SU-DHL-6 (cell line): ENCODE measurements at regions not wholly inside any gene's neighbourhood (a gene's known extent, or its start where the extent isn't known, plus 50 kb on each side); places are given as distances from the start of the nearest gene placed in this dataset.

Experiments used
- H2AFZ ChIP-seq: fragments of 200-600 bp; sonication (generic); 2 replicates; pipeline ENCODE4 v1.6.1; 2014; ENCODE audit warnings: low read depth, mild to moderate bottlenecking, moderate library complexity, mixed read lengths, antibody characterized with exemption, low read length; ENCODE audit not compliant: severe bottlenecking
- H3F3A ChIP-seq: fragments of 200-600 bp; shearing (Covaris generic); 2 replicates; pipeline ENCODE4 v1.6.0; 2016; ENCODE audit warnings: antibody characterized with exemption, mild to moderate bottlenecking; ENCODE audit not compliant: insufficient read depth
- H3K27ac ChIP-seq: fragments of 200-600 bp; sonication (generic); 2 replicates; pipeline ENCODE4 v1.5.1; 2016; ENCODE audit warnings: low read depth, mild to moderate bottlenecking, low read length, moderate library complexity, mixed read lengths
- H3K27me3 ChIP-seq: fragments of 200-600 bp; sonication (generic), shearing (Covaris generic); 2 replicates; pipeline ENCODE4 v1.6.0; 2014; ENCODE audit warnings: mild to moderate bottlenecking, low read length
- H3K36me3 ChIP-seq: fragments of 200-600 bp; sonication (generic); 2 replicates; pipeline ENCODE4 v1.6.1; 2014; ENCODE audit warnings: mild to moderate bottlenecking, low read length, mixed read lengths
- H3K4me2 ChIP-seq: fragments of 300-600, 200-600 bp; shearing (Covaris generic), sonication (generic); 2 replicates; pipeline ENCODE4 v1.6.0; 2014; ENCODE audit warnings: low read length, low read depth, mild to moderate bottlenecking; ENCODE audit not compliant: poor library complexity, severe bottlenecking
- H3K4me3 ChIP-seq: fragments of 200-600 bp; sonication (generic); 2 replicates; pipeline ENCODE4 v1.5.1; 2014; ENCODE audit warnings: antibody characterized with exemption, low read length, mild to moderate bottlenecking, mixed read lengths; ENCODE audit not compliant: insufficient read depth, poor library complexity, severe bottlenecking
- H3K79me2 ChIP-seq: fragments of 200-600 bp; sonication (generic); 2 replicates; pipeline ENCODE4 v1.6.1; 2014; ENCODE audit warnings: mild to moderate bottlenecking, low read length, moderate library complexity; ENCODE audit not compliant: insufficient read depth
- H3K9ac ChIP-seq: fragments of 200-600 bp; sonication (generic); 2 replicates; pipeline ENCODE4 v1.7.0; 2014; ENCODE audit warnings: mild to moderate bottlenecking, low read length
- H3K9me2 ChIP-seq: fragments of 200-600 bp; sonication (generic); replicated peaks from 2 replicates; pipeline ENCODE4 v1.6.1; 2014; ENCODE audit warnings: low read length; ENCODE audit not compliant: insufficient read depth
- H3K9me3 ChIP-seq: fragments of 200-600 bp; sonication (generic); 2 replicates; pipeline ENCODE4 v1.6.1; 2014; ENCODE audit warnings: low read length, mixed read lengths; ENCODE audit not compliant: insufficient read depth
- H4K20me1 ChIP-seq: fragments of 200-600 bp; sonication (generic); 2 replicates; pipeline ENCODE4 v1.6.1; 2014; ENCODE audit warnings: low read depth, mild to moderate bottlenecking, antibody characterized with exemption, low read length, moderate library complexity, mixed read lengths
- EZH2phosphoT487 ChIP-seq: fragments of 200-600 bp; sonication (generic), shearing (Covaris generic); conservative IDR thresholded peaks from 2 replicates; pipeline ENCODE4 v1.6.1; 2018; ENCODE audit warnings: mild to moderate bottlenecking, antibody characterized with exemption, low read length, moderate library complexity, mixed read lengths
- TF ChIP-seq, protein P1 (sequence below): fragments of 200-600 bp; sonication (generic); IDR thresholded peaks from one replicate; pipeline ENCODE4 v1.5.1; 2017; ENCODE audit warnings: antibody characterized with exemption, mild to moderate bottlenecking, low read length, moderate library complexity; ENCODE audit not compliant: insufficient read depth, poor library complexity, severe bottlenecking

DNA sequence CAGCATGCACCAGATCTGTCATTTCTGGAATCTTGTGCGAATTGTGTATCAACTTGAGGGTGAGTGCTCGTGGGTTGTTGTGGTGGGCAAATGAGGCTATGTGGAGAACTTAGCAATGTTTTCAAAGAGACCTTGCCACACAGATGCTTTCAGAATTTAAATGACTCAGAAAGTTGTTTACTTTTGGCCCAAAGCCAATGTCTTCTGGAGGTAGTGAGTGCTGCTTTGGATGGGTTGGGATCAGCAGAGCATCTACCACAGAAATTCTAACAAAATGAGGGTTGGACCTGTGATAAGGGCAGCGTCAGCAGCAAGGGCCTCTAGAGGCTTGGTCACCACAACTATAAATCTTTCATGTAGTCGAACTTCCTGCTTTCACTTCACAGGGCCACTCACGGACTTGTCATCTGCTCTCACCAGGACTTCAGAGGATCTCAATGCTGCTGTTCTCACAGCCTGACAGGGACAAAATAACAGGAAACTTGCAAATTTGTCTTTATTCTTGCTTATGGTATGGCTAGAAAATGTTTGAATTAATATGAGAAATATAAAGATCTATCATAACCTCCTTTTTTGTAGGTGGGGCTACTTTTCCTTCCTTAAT lies 111.4 kb downstream of the DACT1 start:
- H2AFZ ChIP-seq: no peak overlapping the region
- H3K4me2 ChIP-seq: no peak overlapping the region

DNA sequence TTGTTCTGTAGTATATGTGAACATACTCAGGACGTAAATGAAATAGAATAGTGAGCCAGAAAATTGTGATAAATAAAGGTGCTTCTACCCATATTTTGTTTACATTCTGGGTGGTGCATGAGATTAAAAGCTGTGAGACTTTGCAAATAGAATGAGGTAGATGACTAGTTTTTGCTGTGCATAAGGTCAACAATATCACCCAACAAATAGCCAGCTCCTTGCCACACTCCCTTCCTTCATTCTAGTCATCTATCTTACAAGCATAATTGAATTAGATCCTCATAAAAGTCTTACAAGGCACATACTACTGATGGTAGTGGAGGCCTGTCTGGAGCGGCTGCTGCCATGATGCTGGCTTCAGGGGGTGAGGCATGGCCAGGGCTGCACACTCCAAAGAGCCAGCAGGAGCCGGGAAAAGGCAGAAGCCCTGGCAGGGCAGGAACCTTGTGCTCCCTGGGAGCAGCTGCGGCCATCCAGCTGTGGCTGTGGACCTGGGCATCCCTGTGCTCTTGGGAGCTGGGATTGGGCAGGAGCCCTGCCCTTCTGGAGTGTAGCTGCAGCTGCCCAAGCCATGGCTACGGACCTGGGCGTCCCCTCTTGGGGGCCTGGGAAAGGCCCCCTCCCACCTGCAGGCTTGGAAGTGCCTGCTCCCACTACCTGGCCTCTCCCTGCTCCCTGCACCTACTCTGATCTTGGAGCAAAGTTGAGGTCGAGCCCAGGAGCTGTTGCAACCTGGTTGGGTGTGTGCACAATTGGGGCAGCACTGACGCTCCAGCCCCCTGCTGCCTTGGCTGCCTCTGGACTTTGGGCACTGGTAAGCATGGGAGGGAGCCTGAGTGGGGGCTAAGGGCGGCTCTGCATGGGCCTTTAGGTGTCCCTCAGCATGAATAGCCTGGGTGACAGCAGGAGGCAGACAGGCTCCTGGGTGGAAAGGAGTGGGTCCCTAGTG lies 112.8 kb downstream of the DACT1 start:
- Histone ChIP-seq H3K9ac (no peak overlapping the region), H3K9me2 (no peaks in the 10 kb centered on the region), H3K27ac (no peak overlapping the region), H3K36me3 (no peaks in the 10 kb centered on the region), H3K4me3 (no peak overlapping the region), H3K27me3 (no peaks in the 10 kb centered on the region), H3K79me2 (no peaks in the 10 kb centered on the region), H3F3A (no peaks in the 10 kb centered on the region), H2AFZ (no peak overlapping the region), H3K9me3 (no peaks in the 10 kb centered on the region), H3K4me2 (no peak overlapping the region), H4K20me1 (no peaks in the 10 kb centered on the region)
- TF ChIP-seq EZH2phosphoT487: no peak
- TF ChIP-seq, protein P1, sequence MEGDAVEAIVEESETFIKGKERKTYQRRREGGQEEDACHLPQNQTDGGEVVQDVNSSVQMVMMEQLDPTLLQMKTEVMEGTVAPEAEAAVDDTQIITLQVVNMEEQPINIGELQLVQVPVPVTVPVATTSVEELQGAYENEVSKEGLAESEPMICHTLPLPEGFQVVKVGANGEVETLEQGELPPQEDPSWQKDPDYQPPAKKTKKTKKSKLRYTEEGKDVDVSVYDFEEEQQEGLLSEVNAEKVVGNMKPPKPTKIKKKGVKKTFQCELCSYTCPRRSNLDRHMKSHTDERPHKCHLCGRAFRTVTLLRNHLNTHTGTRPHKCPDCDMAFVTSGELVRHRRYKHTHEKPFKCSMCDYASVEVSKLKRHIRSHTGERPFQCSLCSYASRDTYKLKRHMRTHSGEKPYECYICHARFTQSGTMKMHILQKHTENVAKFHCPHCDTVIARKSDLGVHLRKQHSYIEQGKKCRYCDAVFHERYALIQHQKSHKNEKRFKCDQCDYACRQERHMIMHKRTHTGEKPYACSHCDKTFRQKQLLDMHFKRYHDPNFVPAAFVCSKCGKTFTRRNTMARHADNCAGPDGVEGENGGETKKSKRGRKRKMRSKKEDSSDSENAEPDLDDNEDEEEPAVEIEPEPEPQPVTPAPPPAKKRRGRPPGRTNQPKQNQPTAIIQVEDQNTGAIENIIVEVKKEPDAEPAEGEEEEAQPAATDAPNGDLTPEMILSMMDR: no peak

More for the DNA sequence above, 111.4 kb downstream of the DACT1 start:
- Histone ChIP-seq H3K9me3 (no peaks in the 10 kb centered on the region), H3K79me2 (no peaks in the 10 kb centered on the region), H3K9me2 (no peaks in the 10 kb centered on the region), H3K27me3 (no peaks in the 10 kb centered on the region), H3K27ac (no peak overlapping the region), H3F3A (no peaks in the 10 kb centered on the region), H4K20me1 (no peaks in the 10 kb centered on the region), H3K36me3 (no peaks in the 10 kb centered on the region), H3K4me3 (no peak overlapping the region), H3K9ac (no peak overlapping the region)
- TF ChIP-seq EZH2phosphoT487: no peak
- TF ChIP-seq, protein P1: no peak

DNA sequence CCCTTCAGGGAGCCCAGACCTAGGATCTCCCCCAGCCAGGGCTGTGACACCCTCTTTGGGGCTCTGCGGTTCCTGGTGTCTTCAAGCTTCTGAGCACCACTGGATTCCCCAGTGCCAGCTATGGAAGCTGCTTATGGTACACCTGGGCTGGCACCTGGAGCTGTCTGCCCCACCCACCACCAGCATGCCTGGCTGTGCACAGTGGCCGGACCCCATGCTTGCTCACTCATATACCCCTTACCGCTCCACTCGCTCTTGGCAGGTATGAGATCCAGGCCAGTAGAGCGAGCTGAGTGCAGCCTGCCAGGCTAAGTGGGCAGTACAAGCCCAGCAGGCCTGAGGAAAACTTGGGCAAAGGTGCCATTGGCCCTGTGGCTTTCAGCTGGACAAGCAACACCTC lies 114.0 kb downstream of the DACT1 start:
- H3F3A ChIP-seq: no peaks in the 10 kb centered on the region
- H3K9me3 ChIP-seq: no peaks in the 10 kb centered on the region
- no peaks in the 10 kb centered on the region for H3K9me2 ChIP-seq
- H3K27ac ChIP-seq: no peak overlapping the region
- H3K9ac ChIP-seq: no peak overlapping the region
- H3K4me2 ChIP-seq: no peak overlapping the region
- H2AFZ ChIP-seq: no peak overlapping the region
- H4K20me1 ChIP-seq: no peaks in the 10 kb centered on the region
- TF ChIP-seq, protein P1: no peak
- TF ChIP-seq EZH2phosphoT487: no peak
- no peaks in the 10 kb centered on the region for H3K36me3 ChIP-seq
- H3K4me3 ChIP-seq: no peak overlapping the region
- H3K79me2 ChIP-seq: no peaks in the 10 kb centered on the region
- no peaks in the 10 kb centered on the region for H3K27me3 ChIP-seq
